Cardiac fibroblast (primary cell): ENCODE measurements at regions not wholly inside any gene's neighbourhood (a gene's known extent, or its start where the extent isn't known, plus 50 kb on each side); places are given as distances from the start of the nearest gene placed in this dataset.

Experiments used
- DNase-seq, 2 donors: peaks; one replicate each; pipeline versions ENCODE4 v3.0.0 to v3.0.0-alpha.2; 2010; ENCODE audit warnings: low read depth in 2 of 2
- H3K4me3 ChIP-seq, 2 donors: replicated peaks in 1 of 2; 1 replicate in 1 of 2; 2 replicates in 1 of 2; pipeline ENCODE4 v1.5.1; 2011; ENCODE audit warnings: low read depth in 2 of 2, low read length in 2 of 2, mild to moderate bottlenecking in 2 of 2, moderate library complexity in 1 of 2
- TF ChIP-seq, protein P1 (sequence below): IDR thresholded peaks from one replicate; pipeline ENCODE4 v1.5.1; 2011; ENCODE audit warnings: low read depth, mild to moderate bottlenecking, low read length, inconsistent platforms

DNA sequence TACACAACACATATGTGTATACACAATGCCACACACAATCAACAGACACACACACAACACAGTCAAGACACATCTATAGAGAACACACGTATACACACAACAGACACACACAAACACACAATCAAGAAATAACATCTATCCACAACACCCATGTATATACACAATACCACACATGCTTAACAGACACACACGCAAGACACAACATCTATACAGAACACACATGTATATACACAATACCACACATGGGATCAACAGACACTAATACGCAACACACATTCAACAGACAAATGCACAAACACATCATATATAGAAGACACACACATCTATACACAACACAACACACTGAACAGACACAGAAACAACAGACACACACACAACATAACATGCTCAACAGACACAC is 234.8 kb downstream of the SHOX start:
- no peak overlapping the region for H3K4me3 ChIP-seq
- DNase-seq = no peak
- TF ChIP-seq, protein P1, sequence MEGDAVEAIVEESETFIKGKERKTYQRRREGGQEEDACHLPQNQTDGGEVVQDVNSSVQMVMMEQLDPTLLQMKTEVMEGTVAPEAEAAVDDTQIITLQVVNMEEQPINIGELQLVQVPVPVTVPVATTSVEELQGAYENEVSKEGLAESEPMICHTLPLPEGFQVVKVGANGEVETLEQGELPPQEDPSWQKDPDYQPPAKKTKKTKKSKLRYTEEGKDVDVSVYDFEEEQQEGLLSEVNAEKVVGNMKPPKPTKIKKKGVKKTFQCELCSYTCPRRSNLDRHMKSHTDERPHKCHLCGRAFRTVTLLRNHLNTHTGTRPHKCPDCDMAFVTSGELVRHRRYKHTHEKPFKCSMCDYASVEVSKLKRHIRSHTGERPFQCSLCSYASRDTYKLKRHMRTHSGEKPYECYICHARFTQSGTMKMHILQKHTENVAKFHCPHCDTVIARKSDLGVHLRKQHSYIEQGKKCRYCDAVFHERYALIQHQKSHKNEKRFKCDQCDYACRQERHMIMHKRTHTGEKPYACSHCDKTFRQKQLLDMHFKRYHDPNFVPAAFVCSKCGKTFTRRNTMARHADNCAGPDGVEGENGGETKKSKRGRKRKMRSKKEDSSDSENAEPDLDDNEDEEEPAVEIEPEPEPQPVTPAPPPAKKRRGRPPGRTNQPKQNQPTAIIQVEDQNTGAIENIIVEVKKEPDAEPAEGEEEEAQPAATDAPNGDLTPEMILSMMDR = no peak

DNA sequence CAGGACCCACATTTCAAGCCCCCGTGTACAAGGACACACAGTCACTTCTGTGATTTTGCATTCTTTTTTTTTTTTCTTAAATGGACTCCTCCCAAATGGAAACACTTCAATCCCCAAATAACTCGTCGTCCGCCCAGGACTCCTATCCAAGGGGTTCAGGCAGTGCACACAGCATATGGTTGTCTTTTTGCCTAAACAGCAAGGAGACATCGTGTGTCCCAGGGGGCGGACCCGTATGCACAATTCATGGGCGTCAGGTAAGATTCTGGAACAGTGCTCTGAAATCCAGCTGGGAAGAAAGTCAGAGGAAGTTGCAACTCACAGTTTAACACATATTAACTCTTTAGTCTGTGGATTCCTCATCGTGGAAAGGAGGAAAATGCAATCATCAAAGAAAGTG is 231.3 kb downstream of the SHOX start:
- no peak for DNase-seq
- TF ChIP-seq, protein P1 = no peak
- no peak overlapping the region for H3K4me3 ChIP-seq

DNA sequence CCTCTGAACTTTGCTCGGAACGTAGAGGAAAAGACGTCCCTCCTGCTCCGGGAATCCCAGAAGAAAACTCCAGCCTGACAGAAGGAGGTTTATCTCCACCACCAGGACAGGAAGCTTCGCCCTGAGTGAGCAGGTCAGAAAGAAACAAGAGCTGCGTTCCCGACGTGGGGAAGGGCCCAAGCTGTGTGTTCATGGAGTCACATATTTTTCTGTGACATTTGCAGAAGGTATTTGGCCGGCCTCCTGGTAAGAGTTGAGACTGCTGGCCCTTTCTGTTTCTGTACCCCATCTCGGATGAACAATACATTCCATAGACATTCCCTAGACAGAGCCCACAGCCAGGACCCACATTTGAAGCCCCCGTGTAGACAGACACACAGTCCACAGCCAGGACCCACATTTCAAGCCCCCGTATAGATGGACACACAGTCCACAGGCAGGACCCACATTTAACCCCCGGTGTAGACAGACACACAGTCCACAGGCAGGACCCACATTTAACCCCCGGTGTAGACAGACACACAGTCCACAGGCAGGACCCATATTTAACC is 230.8 kb downstream of the SHOX start:
- H3K4me3 ChIP-seq = no peak overlapping the region
- TF ChIP-seq, protein P1 = no peak
- no peak for DNase-seq

DNA sequence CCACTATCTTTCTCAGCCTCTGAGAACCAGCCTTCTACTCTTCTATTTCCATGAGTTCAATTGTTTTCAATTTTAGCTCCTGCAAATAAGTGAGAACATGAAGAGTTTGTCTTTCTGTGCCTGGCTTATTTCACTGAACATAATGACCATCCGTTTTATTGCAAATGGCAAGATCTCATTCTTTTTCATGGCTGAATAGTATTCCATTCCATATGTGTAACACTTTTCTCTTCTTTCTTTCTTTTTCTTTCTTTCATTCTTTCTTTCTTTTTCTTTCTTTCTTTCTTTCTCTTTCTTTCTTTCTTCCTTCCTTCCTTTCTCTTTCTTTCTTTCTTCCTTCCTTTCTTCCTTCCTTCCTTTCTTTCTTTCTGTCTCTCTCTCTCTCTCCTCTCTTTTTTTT is 228.7 kb downstream of the SHOX start:
- DNase-seq = no peak
- no peak overlapping the region for H3K4me3 ChIP-seq
- TF ChIP-seq, protein P1 = no peak

DNA sequence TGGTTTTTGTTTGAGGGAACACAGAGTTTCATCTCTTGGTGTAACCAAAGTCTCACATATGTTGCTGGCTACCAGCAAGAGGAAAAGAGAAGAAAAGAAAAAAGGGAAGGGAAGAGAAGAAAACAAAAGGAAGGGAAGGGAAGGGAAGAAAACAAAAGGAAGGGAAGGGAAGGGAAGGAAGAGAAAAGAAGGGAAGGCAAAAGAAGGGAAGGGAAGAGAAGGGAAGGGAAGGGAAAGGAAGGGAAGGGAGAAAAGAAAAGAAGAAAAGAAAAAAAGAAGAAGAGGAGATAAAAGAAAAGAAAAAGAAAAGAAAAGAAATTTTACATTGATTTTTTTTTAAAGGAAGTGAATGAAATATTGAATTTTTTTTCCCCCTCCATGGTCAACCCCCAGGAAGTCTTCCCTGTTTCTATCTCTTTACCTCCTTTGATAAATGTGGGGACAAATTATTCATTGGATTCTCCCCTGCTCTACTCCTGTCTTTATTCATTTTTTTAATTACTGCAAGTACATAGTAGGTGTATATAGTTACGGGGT is 228.0 kb downstream of the SHOX start:
- DNase-seq = no peak
- TF ChIP-seq, protein P1 = no peak
- H3K4me3 ChIP-seq = no peak overlapping the region

DNA sequence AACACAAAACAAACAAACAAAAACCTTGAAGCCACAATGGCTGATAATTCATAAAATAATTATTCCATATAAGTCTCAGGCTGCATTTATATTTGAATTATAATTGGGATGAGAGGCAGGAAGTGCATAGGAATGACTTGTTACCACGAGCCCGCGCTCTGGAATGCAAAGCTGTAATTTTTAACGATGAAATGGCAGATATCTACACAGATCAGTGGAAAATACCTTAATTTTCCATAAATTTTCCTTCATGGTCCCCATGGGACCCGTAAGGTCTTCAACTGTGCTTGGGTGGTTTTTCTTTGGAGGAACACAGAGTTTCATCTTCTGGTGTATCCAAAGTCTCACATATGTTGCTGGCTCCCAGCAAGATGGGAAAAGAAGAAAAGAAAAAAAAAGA is 226.8 kb downstream of the SHOX start:
- no peak for DNase-seq
- no peak overlapping the region for H3K4me3 ChIP-seq
- TF ChIP-seq, protein P1 = no peak

DNA sequence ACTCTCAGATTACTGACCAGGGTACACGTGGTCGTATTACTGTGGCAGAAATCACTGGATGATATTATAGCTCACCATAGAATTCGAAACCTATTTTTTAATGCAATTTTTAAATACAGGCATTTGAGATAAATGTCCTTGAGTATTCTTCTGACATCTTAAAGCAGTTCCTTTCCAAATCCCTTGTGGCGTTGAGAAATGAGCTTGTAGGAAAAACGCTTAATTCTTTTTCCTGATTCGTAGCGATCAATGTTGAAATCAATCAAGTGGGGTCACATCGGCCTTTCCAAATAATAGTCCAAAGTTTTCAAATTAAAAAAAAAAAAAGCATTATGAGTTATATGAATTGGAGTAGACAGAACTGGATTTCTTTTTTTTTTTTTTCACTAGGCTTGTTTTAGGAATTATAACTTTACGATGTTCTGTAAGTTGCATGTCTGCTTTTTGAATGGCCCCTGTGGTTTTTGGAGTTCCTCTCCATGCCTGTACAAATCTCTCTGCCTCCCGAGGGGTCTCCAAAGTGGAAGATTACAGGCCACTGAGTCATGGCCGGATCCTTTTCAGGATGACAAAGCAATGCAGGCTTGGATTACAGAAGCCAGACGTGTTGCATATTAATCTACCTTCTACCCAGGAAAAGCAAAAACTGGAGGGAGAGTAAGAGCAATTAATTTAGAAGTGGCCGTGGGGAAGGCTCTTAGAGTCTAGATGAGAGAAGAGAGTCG is 226.1 kb downstream of the SHOX start:
- TF ChIP-seq, protein P1 = no peak
- no peak overlapping the region for H3K4me3 ChIP-seq
- no peak for DNase-seq
